ENCODE measurements at regions not wholly inside any gene's neighbourhood (a gene's known extent, or its start where the extent isn't known, plus 50 kb on each side); places are given as distances from the start of the nearest gene placed in this dataset.

- TF ChIP-seq CTCF (IDR thresholded peaks at IDR 0.05) (no peak), ZFX (IDR thresholded peaks at IDR 0.05; ENCODE audit: borderline replicate concordance) (no peak)
Measured at GRCh38 chr5:165913059-165913458, 2378.4 kb upstream of the WWC1 start.
